ENCODE measurements at regions not wholly inside any gene's neighbourhood (a gene's known extent, or its start where the extent isn't known, plus 50 kb on each side); places are given as distances from the start of the nearest gene placed in this dataset.

- no peak overlapping the region for H3K9ac ChIP-seq (ENCODE audit: low read depth in 2 of 2, low read length in 2 of 2)
- H3K9me3 ChIP-seq = no peaks in the 10 kb centered on the region
- no peak for DNase-seq
- no peak overlapping the region for H3K4me3 ChIP-seq
- TF ChIP-seq, protein P1, sequence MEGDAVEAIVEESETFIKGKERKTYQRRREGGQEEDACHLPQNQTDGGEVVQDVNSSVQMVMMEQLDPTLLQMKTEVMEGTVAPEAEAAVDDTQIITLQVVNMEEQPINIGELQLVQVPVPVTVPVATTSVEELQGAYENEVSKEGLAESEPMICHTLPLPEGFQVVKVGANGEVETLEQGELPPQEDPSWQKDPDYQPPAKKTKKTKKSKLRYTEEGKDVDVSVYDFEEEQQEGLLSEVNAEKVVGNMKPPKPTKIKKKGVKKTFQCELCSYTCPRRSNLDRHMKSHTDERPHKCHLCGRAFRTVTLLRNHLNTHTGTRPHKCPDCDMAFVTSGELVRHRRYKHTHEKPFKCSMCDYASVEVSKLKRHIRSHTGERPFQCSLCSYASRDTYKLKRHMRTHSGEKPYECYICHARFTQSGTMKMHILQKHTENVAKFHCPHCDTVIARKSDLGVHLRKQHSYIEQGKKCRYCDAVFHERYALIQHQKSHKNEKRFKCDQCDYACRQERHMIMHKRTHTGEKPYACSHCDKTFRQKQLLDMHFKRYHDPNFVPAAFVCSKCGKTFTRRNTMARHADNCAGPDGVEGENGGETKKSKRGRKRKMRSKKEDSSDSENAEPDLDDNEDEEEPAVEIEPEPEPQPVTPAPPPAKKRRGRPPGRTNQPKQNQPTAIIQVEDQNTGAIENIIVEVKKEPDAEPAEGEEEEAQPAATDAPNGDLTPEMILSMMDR (IDR thresholded peaks at IDR 0.05) = no peak
- H3K27ac ChIP-seq = no peak overlapping the region
- no peaks in the 10 kb centered on the region for H3K27me3 ChIP-seq
- intact Hi-C loops (cut with DNase I) = no loop called here
- no peaks in the 10 kb centered on the region for H3K36me3 ChIP-seq
- no peaks in the 10 kb centered on the region for H3K4me1 ChIP-seq
Observed at GRCh38 chr9:119458068-119458467, 88.8 kb upstream of the BRINP1 start.

DNA sequence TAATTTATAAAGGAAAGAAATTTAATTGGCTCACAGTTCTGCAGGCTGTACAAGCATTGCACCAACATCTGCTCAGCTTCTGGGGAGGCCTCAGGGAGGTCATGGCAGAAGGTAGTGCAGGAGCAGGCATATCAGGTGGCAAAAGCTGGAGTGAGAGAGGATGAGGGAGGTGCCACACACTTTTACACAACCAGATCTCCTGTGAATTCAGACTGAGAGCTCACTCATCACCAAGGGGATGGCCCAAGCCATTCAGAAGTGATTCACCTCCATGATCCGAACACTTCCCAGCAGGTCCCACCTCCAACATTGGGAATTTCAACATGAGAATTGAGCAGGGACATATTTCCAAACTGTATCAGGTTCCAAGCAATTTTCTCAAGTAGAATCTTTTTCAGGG lies 84.7 kb upstream of the BRINP1 start:
- Histone ChIP-seq H3K4me1 (no peaks in the 10 kb centered on the region), H3K27me3 (no peaks in the 10 kb centered on the region), H3K27ac (no peak overlapping the region), H3K4me3 (no peak overlapping the region), H3K9ac (ENCODE audit: low read depth in 2 of 2, low read length in 2 of 2) (no peak overlapping the region), H3K36me3 (no peaks in the 10 kb centered on the region), H3K9me3 (no peaks in the 10 kb centered on the region)
- TF ChIP-seq, protein P1 (IDR thresholded peaks at IDR 0.05) = no peak
- DNase-seq = no peak
- intact Hi-C loops (cut with DNase I) = no loop called here

- no peak overlapping the region for H3K9ac ChIP-seq (ENCODE audit: low read depth in 2 of 2, low read length in 2 of 2)
Observed at GRCh38 chr9:119453490-119453911, 84.3 kb upstream of the BRINP1 start.

GRCh38 chr9:119451426-119451825 lies 82.2 kb upstream of the BRINP1 start:
- Histone ChIP-seq H3K9ac (ENCODE audit: low read depth in 2 of 2, low read length in 2 of 2) (no peak overlapping the region), H3K4me3 (no peak overlapping the region), H3K27me3 (no peaks in the 10 kb centered on the region), H3K9me3 (no peaks in the 10 kb centered on the region), H3K36me3 (no peaks in the 10 kb centered on the region), H3K4me1 (no peaks in the 10 kb centered on the region), H3K27ac (no peak overlapping the region)
- DNase-seq = no peak
- intact Hi-C loops (cut with DNase I) = no loop called here
- TF ChIP-seq, protein P1 (IDR thresholded peaks at IDR 0.05) = no peak

More at GRCh38 chr9:119453490-119453911, 84.3 kb upstream of the BRINP1 start:
- Histone ChIP-seq H3K4me1 (no peaks in the 10 kb centered on the region), H3K27me3 (no peaks in the 10 kb centered on the region), H3K27ac (no peak overlapping the region), H3K9me3 (no peaks in the 10 kb centered on the region), H3K4me3 (no peak overlapping the region), H3K36me3 (no peaks in the 10 kb centered on the region)
- no peak for DNase-seq
- TF ChIP-seq, protein P1 (IDR thresholded peaks at IDR 0.05) = no peak
- intact Hi-C loops (cut with DNase I) = no loop called here

DNA sequence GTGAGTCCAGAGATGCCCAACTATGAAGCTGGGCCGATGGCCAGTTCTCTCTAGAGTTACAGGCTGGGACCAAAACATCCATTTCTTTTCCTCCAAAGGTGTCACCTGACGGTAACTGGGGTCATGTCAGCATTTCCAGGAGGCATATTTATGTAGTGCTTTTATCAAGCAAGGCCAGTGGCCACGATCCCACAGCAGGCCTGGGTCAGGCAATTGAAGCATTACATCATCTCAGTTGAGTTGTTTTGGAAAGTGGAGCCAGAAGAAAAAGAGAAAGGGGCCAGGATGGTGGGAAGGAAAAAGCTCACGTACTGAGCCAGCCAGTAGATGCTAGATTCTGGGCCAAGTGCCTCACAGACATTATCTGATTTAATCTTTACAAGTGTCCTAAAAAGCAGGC lies 73.9 kb upstream of the BRINP1 start:
- no peak overlapping the region for H3K9ac ChIP-seq (ENCODE audit: low read depth in 2 of 2, low read length in 2 of 2)
- TF ChIP-seq, protein P1 (IDR thresholded peaks at IDR 0.05) = no peak
- no peak overlapping the region for H3K27ac ChIP-seq
- intact Hi-C loops (cut with DNase I) = no loop called here
- H3K9me3 ChIP-seq = no peaks in the 10 kb centered on the region
- no peaks in the 10 kb centered on the region for H3K36me3 ChIP-seq
- no peaks in the 10 kb centered on the region for H3K4me1 ChIP-seq
- H3K4me3 ChIP-seq = no peak overlapping the region
- no peaks in the 10 kb centered on the region for H3K27me3 ChIP-seq
- DNase-seq = no peak

- Histone ChIP-seq H3K27me3 (no peaks in the 10 kb centered on the region), H3K36me3 (no peaks in the 10 kb centered on the region), H3K4me3 (no peak overlapping the region), H3K9me3 (no peaks in the 10 kb centered on the region), H3K4me1 (no peaks in the 10 kb centered on the region), H3K27ac (no peak overlapping the region), H3K9ac (ENCODE audit: low read depth in 2 of 2, low read length in 2 of 2) (no peak overlapping the region)
- TF ChIP-seq, protein P1 (IDR thresholded peaks at IDR 0.05) = no peak
- no peak for DNase-seq
- intact Hi-C loops (cut with DNase I) = no loop called here
Observed at GRCh38 chr9:119441832-119442231, 72.6 kb upstream of the BRINP1 start.
